Muscle of leg (tissue), 3 donors: ENCODE measurements at regions not wholly inside any gene's neighbourhood (a gene's known extent, or its start where the extent isn't known, plus 50 kb on each side); places are given as distances from the start of the nearest gene placed in this dataset.
A peak's percentile ranks its signal among the peaks of the same experiment; 100 is the strongest.
"Not testable (repeated sequence)": the region's sequence is repeated elsewhere in the genome, so short reads cannot be mapped to it uniquely, and the experiment has no call there.

Source experiments
- DNase-seq: peaks from one replicate; pipeline ENCODE4 v3.0.0; 2013
- H3K27ac ChIP-seq: one replicate; pipeline ENCODE4 v1.5.1; 2013; ENCODE audit warnings: mild to moderate bottlenecking, low read length, control low read depth
- H3K27me3 ChIP-seq: one replicate; pipeline ENCODE4 v1.6.1; 2013; ENCODE audit warnings: low read length; ENCODE audit not compliant: control insufficient read depth, insufficient read depth
- H3K36me3 ChIP-seq: one replicate; pipeline ENCODE4 v1.6.1; 2013; ENCODE audit warnings: low read length; ENCODE audit not compliant: control insufficient read depth, insufficient read depth
- H3K4me1 ChIP-seq: one replicate; pipeline ENCODE4 v1.6.1; 2013; ENCODE audit warnings: low read length; ENCODE audit not compliant: control insufficient read depth, insufficient read depth
- H3K4me3 ChIP-seq: one replicate; pipeline ENCODE4 v1.5.1; 2013; ENCODE audit warnings: low read length, control low read depth
- H3K9me3 ChIP-seq: replicated peaks from 2 replicates; pipeline ENCODE4 v1.6.1; 2013; ENCODE audit warnings: low read depth, low read length; ENCODE audit not compliant: control insufficient read depth
- WGBS: methylation state at CpG from one replicate; pipeline ENCODE4 v1.1.5; 2013; ENCODE audit warnings: missing lambda C conversion rate; ENCODE audit not compliant: insufficient coverage; 5-methylcytosine and 5-hydroxymethylcytosine counted together

GRCh38 chr7:77484785-77485184, 52.3 kb upstream of the PTPN12 start:
- H3K9me3 ChIP-seq: no peaks in the 10 kb centered on the region
- no peaks in the 10 kb centered on the region for H3K27me3 ChIP-seq
- no CpG with 5 or more reads among the region's 7 CpGs for WGBS
- no peak for DNase-seq
- no peaks in the 10 kb centered on the region for H3K36me3 ChIP-seq
- H3K4me1 ChIP-seq: no peaks in the 10 kb centered on the region
- H3K4me3 ChIP-seq: no peak overlapping the region
- H3K27ac ChIP-seq: no peak overlapping the region

GRCh38 chr7:77482015-77482414, 55.1 kb upstream of the PTPN12 start:
- H3K9me3 ChIP-seq: no peaks in the 10 kb centered on the region
- no CpG with 5 or more reads among the region's 3 CpGs for WGBS
- H3K4me3 ChIP-seq: no peak overlapping the region
- no peaks in the 10 kb centered on the region for H3K4me1 ChIP-seq
- no peaks in the 10 kb centered on the region for H3K27me3 ChIP-seq
- DNase-seq: no peak
- no peak overlapping the region for H3K27ac ChIP-seq
- no peaks in the 10 kb centered on the region for H3K36me3 ChIP-seq

- no peak overlapping the region for H3K4me3 ChIP-seq
- no peak for DNase-seq
- H3K9me3 ChIP-seq: no peaks in the 10 kb centered on the region
- 100% methylated on average over 1 of the region's 2 CpGs for WGBS
- H3K36me3 ChIP-seq: no peaks in the 10 kb centered on the region
- no peak overlapping the region for H3K27ac ChIP-seq
- no peaks in the 10 kb centered on the region for H3K27me3 ChIP-seq
- H3K4me1 ChIP-seq: no peaks in the 10 kb centered on the region
These were observed 55.5 kb upstream of the PTPN12 start for GRCh38 chr7:77481615-77482014.

GRCh38 chr7:77480102-77480627, 56.9 kb upstream of the PTPN12 start:
- not testable (repeated sequence) for H3K4me1 ChIP-seq, DNase-seq, H3K4me3 ChIP-seq, H3K27ac ChIP-seq, H3K36me3 ChIP-seq, H3K27me3 ChIP-seq, H3K9me3 ChIP-seq
- 100% methylated on average over 2 of the region's 4 CpGs for WGBS

GRCh38 chr7:77479536-77480088, 57.5 kb upstream of the PTPN12 start:
- Histone ChIP-seq H3K27me3 (no peaks in the 10 kb centered on the region), H3K36me3 (no peaks in the 10 kb centered on the region), H3K4me3 (no peak overlapping the region), H3K9me3 (no peaks in the 10 kb centered on the region), H3K27ac (no peak overlapping the region), H3K4me1 (no peaks in the 10 kb centered on the region)
- 89% methylated on average over 1 of the region's 3 CpGs for WGBS
- DNase-seq: no peak

GRCh38 chr7:77476871-77477270, 60.2 kb upstream of the PTPN12 start:
- DNase-seq: no peak
- Histone ChIP-seq H3K27ac (no peak overlapping the region), H3K9me3 (no peaks in the 10 kb centered on the region), H3K4me1 (no peaks in the 10 kb centered on the region), H3K36me3 (no peaks in the 10 kb centered on the region), H3K4me3 (no peak overlapping the region), H3K27me3 (no peaks in the 10 kb centered on the region)
- WGBS: 75% methylated on average over 1 of the region's 3 CpGs

GRCh38 chr7:77475181-77475580, 59.0 kb upstream of the GSAP start:
- Histone ChIP-seq H3K4me3 (no peak overlapping the region), H3K36me3 (no peaks in the 10 kb centered on the region), H3K27ac (no peak overlapping the region), H3K9me3 (no peaks in the 10 kb centered on the region), H3K27me3 (no peaks in the 10 kb centered on the region), H3K4me1 (no peaks in the 10 kb centered on the region)
- no peak for DNase-seq

- H3K27me3 ChIP-seq: no peaks in the 10 kb centered on the region
- no peak for DNase-seq
- H3K4me3 ChIP-seq: no peak overlapping the region
- no peaks in the 10 kb centered on the region for H3K36me3 ChIP-seq
- no peaks in the 10 kb centered on the region for H3K9me3 ChIP-seq
- no peaks in the 10 kb centered on the region for H3K4me1 ChIP-seq
- no peak overlapping the region for H3K27ac ChIP-seq
- WGBS: no CpG with 5 or more reads among the region's 3 CpGs
These were observed 58.6 kb upstream of the GSAP start for GRCh38 chr7:77474756-77475155.

GRCh38 chr7:77473229-77474005, 57.3 kb upstream of the GSAP start:
- DNase-seq: peak; percentile 25
- H3K27me3 ChIP-seq: no peaks in the 10 kb centered on the region
- no peak overlapping the region for H3K4me3 ChIP-seq
- WGBS: 88% methylated on average over 4 of the region's 8 CpGs
- no peaks in the 10 kb centered on the region for H3K9me3 ChIP-seq
- no peaks in the 10 kb centered on the region for H3K4me1 ChIP-seq
- H3K36me3 ChIP-seq: no peaks in the 10 kb centered on the region
- no peak overlapping the region for H3K27ac ChIP-seq

GRCh38 chr7:77469927-77470326, 53.8 kb upstream of the GSAP start:
- H3K27me3 ChIP-seq: no peaks in the 10 kb centered on the region
- H3K4me3 ChIP-seq: no peak overlapping the region
- WGBS: 100% methylated on average over 1 of the region's 1 CpG
- no peak for DNase-seq
- H3K9me3 ChIP-seq: no peaks in the 10 kb centered on the region
- no peak overlapping the region for H3K27ac ChIP-seq
- peaks cover 5% of the 10 kb centered on the region for H3K4me1 ChIP-seq
- no peaks in the 10 kb centered on the region for H3K36me3 ChIP-seq
